ENCODE measurements at regions not wholly inside any gene's neighbourhood (a gene's known extent, or its start where the extent isn't known, plus 50 kb on each side); places are given as distances from the start of the nearest gene placed in this dataset.
"Not testable (repeated sequence)": the region's sequence is repeated elsewhere in the genome, so short reads cannot be mapped to it uniquely, and the experiment has no call there.

DNA sequence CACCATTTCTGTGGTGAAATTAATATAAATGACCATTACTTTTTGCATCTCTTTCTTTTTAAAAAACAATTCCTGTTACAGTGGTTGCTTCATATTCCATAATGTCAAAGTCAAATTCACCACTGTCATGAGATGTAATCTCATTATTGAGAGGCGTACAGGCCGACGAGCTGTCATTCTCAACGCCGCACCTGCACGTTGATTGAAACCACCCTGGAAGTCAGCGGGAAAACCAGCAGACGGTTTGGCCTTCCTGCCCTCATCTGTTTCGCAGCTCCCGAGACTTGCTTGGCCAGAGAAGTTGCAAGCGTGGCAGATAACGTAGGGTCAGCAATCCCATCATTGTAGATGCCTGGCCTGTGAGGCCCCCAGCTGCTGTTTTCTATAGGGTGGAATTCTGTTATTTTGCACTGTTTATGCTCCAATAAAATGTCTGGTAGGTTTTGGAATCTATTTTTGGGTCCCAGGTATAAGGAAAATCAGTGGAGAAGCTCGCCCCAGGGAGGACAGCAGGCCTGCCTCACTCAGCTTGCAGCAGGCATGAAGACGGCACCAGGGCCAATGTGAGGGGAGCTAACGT lies 153.4 kb downstream of the SOX1 start:
- Histone ChIP-seq H3K9ac (ENCODE audit: low read length) (no peak overlapping the region), H3K4me1 (ENCODE audit: control insufficient read depth, low read depth, low read length) (no peaks in the 10 kb centered on the region)

DNA sequence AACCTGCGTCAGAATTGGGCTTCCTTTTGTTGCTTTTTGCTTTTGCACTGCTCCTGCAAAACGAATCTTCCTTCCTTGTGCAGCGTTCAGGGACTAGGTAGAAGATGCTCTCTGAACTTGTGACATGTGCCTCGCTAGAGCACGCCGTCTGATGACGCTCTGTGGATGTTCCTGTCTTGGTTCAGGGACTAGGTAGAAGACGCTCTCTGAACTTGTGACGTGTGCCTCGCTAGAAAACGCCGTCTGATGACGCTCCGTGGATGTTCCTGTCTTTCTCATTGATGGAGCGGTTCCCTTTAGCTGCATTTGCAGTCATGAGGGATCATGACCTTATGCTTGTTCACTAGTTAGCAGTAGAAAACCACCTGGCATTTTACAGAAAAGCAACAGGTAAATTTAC lies 154.0 kb downstream of the SOX1 start:
- Histone ChIP-seq H3K36me3 (ENCODE audit: control insufficient read depth, low read depth, low read length) (no peaks in the 10 kb centered on the region), H3K4me3 (ENCODE audit: low read length) (no peak overlapping the region), H3K4me1 (ENCODE audit: control insufficient read depth, low read depth, low read length) (no peaks in the 10 kb centered on the region), H3K27ac (ENCODE audit: low read length) (no peak overlapping the region), H3K27me3 (ENCODE audit: control insufficient read depth, insufficient read depth, low read length) (no peaks in the 10 kb centered on the region), H3K9ac (ENCODE audit: low read length) (no peak overlapping the region), H3K9me3 (ENCODE audit: control insufficient read depth, low read depth, low read length) (no peaks in the 10 kb centered on the region)

More for the DNA sequence above, 153.4 kb downstream of the SOX1 start:
- H3K36me3 ChIP-seq (ENCODE audit: control insufficient read depth, low read depth, low read length), result no peaks in the 10 kb centered on the region
- H3K9me3 ChIP-seq (ENCODE audit: control insufficient read depth, low read depth, low read length), result no peaks in the 10 kb centered on the region
- H3K27me3 ChIP-seq (ENCODE audit: control insufficient read depth, insufficient read depth, low read length), result no peaks in the 10 kb centered on the region
- no peak overlapping the region for H3K4me3 ChIP-seq (ENCODE audit: low read length)
- no peak overlapping the region for H3K27ac ChIP-seq (ENCODE audit: low read length)

DNA sequence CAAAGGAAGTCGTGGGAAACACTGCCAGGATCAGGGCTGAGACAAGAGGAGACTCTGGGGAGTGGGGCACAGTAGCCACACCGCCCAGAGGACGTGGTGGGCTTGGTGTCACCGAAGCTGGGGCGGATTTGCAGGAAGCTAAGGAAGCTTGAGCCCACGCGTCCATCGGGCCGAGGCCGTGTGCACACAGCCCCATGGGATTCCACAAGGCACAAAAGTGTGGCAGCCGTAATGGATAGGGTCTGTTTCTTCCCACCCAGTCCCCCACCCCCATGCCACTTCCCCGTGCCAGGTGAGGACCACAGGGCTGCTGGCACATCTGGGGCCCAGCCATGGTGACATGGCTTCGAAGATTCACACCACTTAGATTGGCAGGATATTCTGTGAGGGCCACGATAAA lies 153.2 kb upstream of the SPACA7 start:
- Histone ChIP-seq H3K9ac (ENCODE audit: low read length) (no peak overlapping the region), H3K36me3 (ENCODE audit: control insufficient read depth, low read depth, low read length) (no peaks in the 10 kb centered on the region), H3K4me3 (ENCODE audit: low read length) (no peak overlapping the region), H3K9me3 (ENCODE audit: control insufficient read depth, low read depth, low read length) (no peaks in the 10 kb centered on the region), H3K27ac (ENCODE audit: low read length) (no peak overlapping the region), H3K27me3 (ENCODE audit: control insufficient read depth, insufficient read depth, low read length) (no peaks in the 10 kb centered on the region), H3K4me1 (ENCODE audit: control insufficient read depth, low read depth, low read length) (no peaks in the 10 kb centered on the region)

DNA sequence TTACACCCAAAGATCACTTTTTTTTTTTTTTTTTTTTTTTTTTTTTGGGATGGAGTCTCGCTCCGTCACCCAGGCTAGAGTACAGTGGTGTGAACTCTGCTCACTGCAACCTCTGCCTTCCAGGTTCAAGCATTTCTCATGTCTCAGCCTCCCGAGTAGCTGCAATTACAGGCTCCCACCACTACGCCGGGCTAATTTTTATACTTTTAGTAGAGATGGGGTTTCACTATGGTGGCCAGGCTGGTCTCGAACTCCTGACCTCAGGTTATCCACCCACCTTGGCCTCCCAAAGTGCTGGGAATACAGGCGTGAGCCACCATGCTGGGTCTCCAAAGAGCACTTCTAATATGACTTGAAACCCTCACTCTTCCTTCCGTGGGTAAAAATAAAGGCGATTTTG lies 152.2 kb upstream of the SPACA7 start:
- H3K9me3 ChIP-seq (ENCODE audit: control insufficient read depth, low read depth, low read length); H3K36me3 ChIP-seq (ENCODE audit: control insufficient read depth, low read depth, low read length); H3K4me1 ChIP-seq (ENCODE audit: control insufficient read depth, low read depth, low read length); H3K27me3 ChIP-seq (ENCODE audit: control insufficient read depth, insufficient read depth, low read length); H3K27ac ChIP-seq (ENCODE audit: low read length); H3K4me3 ChIP-seq (ENCODE audit: low read length); H3K9ac ChIP-seq (ENCODE audit: low read length): not testable (repeated sequence)

DNA sequence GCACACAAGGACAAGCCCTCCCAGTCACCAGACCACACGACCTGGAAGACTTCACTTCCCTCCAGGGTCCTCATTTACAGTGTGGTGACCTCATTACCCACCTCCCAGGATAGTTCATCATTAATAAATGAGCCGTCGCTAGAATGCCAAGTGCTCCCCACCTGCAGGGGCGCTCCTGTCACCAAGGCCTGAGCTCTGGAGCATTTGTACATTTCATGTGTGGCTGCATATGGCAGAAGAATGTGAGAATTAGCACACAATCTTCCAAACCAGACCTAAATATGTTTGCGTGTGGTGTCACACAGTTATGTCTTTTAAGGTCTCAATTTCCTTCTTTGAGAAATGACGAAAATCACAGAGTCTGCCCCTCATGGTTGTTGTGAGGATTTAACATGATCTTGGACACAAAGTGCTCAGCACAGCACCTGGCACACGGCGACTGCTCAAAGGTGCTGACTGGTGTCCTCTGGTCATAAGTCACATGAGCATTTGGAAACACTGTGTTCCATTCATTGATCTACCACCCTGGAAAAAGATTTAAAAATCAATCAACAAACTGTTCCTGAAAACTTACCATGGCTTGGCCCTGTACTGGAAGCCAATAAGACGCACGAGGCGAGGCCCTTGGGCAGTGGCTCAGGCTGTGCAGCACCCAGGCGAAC lies 150.6 kb upstream of the SPACA7 start:
- no peak overlapping the region for H3K27ac ChIP-seq (ENCODE audit: low read length)
- no peaks in the 10 kb centered on the region for H3K36me3 ChIP-seq (ENCODE audit: control insufficient read depth, low read depth, low read length)
- no peaks in the 10 kb centered on the region for H3K27me3 ChIP-seq (ENCODE audit: control insufficient read depth, insufficient read depth, low read length)
- H3K4me3 ChIP-seq (ENCODE audit: low read length), result no peak overlapping the region
- H3K4me1 ChIP-seq (ENCODE audit: control insufficient read depth, low read depth, low read length), result no peaks in the 10 kb centered on the region
- H3K9ac ChIP-seq (ENCODE audit: low read length), result no peak overlapping the region
- no peaks in the 10 kb centered on the region for H3K9me3 ChIP-seq (ENCODE audit: control insufficient read depth, low read depth, low read length)

DNA sequence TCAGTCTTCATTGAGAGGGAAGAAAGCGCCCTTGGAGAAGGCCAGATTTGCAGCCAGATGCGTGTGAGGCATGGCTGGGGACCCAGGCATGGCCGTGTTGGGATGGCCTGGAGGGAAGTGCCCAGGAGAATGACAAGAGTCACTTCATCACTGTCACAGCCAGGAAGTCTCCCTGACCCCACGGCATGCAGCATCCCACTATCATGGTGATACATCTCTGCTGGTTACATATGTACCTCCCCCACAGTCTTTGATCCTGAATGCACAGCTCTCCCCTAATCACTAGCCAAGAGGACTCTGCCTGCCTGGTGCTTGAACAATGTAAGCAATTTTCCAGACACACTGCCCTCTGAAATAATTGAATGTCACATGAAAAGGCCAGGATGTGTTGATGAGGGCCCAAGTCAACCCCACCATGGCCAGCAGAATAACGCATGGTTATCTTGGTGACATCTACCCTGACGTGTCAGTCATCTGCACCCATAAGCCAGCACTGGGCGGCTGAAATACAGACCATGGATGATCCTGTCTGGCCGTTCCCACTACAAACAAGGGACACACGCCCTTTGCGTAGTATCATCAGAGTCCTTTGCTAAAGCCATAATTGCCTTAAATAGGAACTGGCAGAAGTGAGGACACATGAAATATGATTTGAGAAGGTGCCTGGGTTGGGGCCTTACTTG lies 149.7 kb upstream of the SPACA7 start:
- Histone ChIP-seq H3K4me1 (ENCODE audit: control insufficient read depth, low read depth, low read length) (no peaks in the 10 kb centered on the region), H3K9me3 (ENCODE audit: control insufficient read depth, low read depth, low read length) (no peaks in the 10 kb centered on the region), H3K27ac (ENCODE audit: low read length) (no peak overlapping the region), H3K4me3 (ENCODE audit: low read length) (no peak overlapping the region), H3K36me3 (ENCODE audit: control insufficient read depth, low read depth, low read length) (no peaks in the 10 kb centered on the region), H3K9ac (ENCODE audit: low read length) (no peak overlapping the region), H3K27me3 (ENCODE audit: control insufficient read depth, insufficient read depth, low read length) (no peaks in the 10 kb centered on the region)

DNA sequence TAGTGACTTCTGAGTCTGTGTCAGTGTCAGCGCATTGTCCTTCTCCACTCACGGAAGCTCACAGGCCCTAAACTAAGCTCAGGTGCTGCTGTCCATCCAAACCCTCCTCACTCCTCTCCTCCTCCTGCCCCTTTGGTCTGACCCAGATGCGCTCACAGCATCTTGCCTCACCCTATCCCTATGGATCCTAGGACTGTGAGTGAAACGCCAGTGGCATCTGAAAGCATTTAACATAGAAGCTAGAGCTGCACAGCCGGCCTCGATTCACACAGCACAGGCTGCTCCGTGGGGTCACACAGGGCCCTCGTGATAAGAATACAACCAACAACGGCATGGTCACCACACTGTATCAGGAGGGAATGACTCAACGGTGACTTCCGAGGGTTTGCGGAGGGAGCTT lies 149.1 kb upstream of the SPACA7 start:
- H3K36me3 ChIP-seq (ENCODE audit: control insufficient read depth, low read depth, low read length), result no peaks in the 10 kb centered on the region

DNA sequence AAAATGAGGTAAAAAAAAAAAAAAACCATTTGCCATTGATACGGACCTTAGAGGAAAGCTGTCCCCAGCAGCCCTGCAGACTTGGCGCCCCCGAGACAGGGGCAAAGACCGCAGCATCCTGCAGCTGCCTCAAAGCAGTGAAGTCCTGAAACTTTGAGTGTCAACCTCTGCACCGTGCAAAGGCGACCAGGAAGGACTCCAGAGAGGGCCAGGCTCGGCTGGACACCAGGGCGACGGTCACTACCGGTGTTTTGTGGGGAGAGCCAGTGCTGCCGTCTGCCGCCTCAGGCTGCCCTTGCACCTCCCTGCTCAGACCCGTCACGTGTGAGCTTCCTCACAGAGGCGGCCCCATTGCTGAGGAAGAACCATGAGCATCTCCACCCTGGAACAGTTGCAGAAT lies 146.7 kb upstream of the SPACA7 start:
- Histone ChIP-seq H3K27ac (ENCODE audit: low read length) (no peak overlapping the region), H3K4me3 (ENCODE audit: low read length) (no peak overlapping the region), H3K9ac (ENCODE audit: low read length) (no peak overlapping the region), H3K36me3 (ENCODE audit: control insufficient read depth, low read depth, low read length) (no peaks in the 10 kb centered on the region), H3K4me1 (ENCODE audit: control insufficient read depth, low read depth, low read length) (no peaks in the 10 kb centered on the region), H3K9me3 (ENCODE audit: control insufficient read depth, low read depth, low read length) (no peaks in the 10 kb centered on the region), H3K27me3 (ENCODE audit: control insufficient read depth, insufficient read depth, low read length) (no peaks in the 10 kb centered on the region)

More for the DNA sequence above, 149.1 kb upstream of the SPACA7 start:
- H3K9me3 ChIP-seq (ENCODE audit: control insufficient read depth, low read depth, low read length), result no peaks in the 10 kb centered on the region
- H3K4me3 ChIP-seq (ENCODE audit: low read length), result no peak overlapping the region
- H3K27me3 ChIP-seq (ENCODE audit: control insufficient read depth, insufficient read depth, low read length), result no peaks in the 10 kb centered on the region
- no peaks in the 10 kb centered on the region for H3K4me1 ChIP-seq (ENCODE audit: control insufficient read depth, low read depth, low read length)
- no peak overlapping the region for H3K27ac ChIP-seq (ENCODE audit: low read length)
- no peak overlapping the region for H3K9ac ChIP-seq (ENCODE audit: low read length)

DNA sequence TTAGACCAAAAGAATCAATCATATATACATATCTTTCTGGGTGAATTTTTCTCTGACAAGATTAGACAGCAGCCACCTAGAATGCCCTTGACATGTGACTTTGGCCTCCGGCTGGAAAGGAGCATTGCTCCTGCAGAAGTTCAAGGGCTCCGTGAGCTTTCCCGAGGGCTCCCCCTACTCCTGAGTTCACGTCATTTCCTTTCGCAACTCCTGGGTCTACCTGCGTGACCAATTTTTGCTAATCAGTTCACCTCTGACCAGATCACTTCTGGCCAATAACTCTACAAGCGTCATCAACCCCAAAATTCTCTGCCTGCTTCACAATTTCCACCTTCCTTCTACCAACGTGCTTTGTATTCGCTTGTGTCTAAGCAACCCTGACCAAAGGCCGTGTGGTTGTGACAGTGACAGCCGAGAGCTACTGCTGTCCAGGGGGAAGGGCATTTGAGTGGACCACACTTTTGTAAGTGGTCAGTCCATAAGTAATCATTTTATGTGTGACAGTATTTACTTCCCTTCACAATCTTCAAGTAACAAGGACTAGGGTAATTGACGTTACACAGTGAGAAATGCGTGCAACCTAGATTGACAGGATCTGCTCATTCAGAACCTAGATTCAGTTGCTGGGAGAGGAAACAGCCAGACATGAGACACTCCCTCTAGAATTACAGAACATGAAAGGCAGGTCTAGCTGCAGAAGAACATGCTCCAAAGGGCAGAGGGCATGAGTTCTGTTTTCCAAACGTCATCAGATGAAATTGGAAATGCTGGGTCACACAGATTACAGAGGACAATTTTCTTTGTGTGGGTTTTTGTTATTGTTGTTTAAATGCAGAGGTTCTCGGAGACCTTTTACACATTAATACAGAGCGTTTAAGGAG lies 145.9 kb upstream of the SPACA7 start:
- H3K27ac ChIP-seq (ENCODE audit: low read length), result no peak overlapping the region
- no peaks in the 10 kb centered on the region for H3K27me3 ChIP-seq (ENCODE audit: control insufficient read depth, insufficient read depth, low read length)

DNA sequence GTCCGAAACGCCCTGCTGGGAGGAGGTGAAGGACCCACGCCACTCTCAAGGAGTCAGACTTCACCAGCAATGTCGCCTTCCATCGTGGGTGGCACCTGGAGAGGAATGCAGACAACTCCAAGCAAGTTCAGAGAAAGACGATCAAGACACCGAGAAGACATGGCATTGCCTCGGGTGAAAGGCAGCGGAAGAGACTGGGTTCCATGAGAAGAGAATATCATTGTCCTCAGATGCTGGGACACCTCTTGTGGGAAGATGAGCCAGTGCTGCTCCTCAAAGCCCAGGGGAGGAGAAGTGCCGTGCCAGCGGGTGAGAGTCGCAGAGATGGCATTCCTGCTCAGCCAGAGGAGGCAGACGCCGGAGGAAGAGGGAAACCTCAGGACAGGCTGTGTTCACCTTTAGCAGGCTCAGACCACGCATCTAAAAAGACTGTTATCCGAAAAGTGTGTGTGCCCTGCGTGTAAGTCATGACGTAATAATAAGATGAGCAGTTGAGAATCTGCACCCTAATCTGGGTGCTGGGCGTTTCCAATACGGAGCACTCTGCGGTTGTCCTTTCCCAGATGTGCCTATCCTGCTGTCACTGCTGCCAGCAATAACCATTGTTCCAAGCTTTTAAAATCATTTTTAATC lies 144.6 kb upstream of the SPACA7 start:
- Histone ChIP-seq H3K4me1 (ENCODE audit: control insufficient read depth, low read depth, low read length) (no peaks in the 10 kb centered on the region), H3K27ac (ENCODE audit: low read length) (no peak overlapping the region), H3K4me3 (ENCODE audit: low read length) (no peak overlapping the region), H3K36me3 (ENCODE audit: control insufficient read depth, low read depth, low read length) (no peaks in the 10 kb centered on the region), H3K27me3 (ENCODE audit: control insufficient read depth, insufficient read depth, low read length) (no peaks in the 10 kb centered on the region), H3K9me3 (ENCODE audit: control insufficient read depth, low read depth, low read length) (no peaks in the 10 kb centered on the region), H3K9ac (ENCODE audit: low read length) (no peak overlapping the region)

More for the DNA sequence above, 145.9 kb upstream of the SPACA7 start:
- Histone ChIP-seq H3K36me3 (ENCODE audit: control insufficient read depth, low read depth, low read length) (no peaks in the 10 kb centered on the region), H3K9ac (ENCODE audit: low read length) (no peak overlapping the region), H3K9me3 (ENCODE audit: control insufficient read depth, low read depth, low read length) (no peaks in the 10 kb centered on the region), H3K4me1 (ENCODE audit: control insufficient read depth, low read depth, low read length) (no peaks in the 10 kb centered on the region), H3K4me3 (ENCODE audit: low read length) (no peak overlapping the region)

DNA sequence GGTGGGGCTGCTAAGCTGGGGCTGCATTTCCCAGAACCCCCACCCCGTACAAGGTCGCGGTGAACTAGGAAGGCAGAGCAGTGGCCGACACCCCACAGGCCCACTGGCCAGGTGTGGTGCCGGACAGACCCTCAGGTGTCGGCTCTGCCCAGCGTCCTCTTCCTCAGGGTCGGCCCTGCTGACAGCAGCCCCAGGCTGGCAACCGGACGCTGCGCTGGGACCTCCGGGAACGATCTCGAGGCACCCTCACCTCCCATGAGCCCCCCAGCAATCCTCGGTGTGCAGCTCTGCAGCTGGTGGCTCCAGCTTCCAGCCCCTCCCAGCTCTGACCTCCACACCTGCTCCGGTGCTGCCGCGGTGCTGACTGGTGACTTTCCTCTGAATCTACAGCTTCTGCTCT lies 142.9 kb upstream of the SPACA7 start:
- Histone ChIP-seq H3K4me3 (ENCODE audit: low read length) (no peak overlapping the region), H3K27me3 (ENCODE audit: control insufficient read depth, insufficient read depth, low read length) (no peaks in the 10 kb centered on the region), H3K36me3 (ENCODE audit: control insufficient read depth, low read depth, low read length) (no peaks in the 10 kb centered on the region), H3K27ac (ENCODE audit: low read length) (no peak overlapping the region), H3K9ac (ENCODE audit: low read length) (no peak overlapping the region), H3K9me3 (ENCODE audit: control insufficient read depth, low read depth, low read length) (no peaks in the 10 kb centered on the region), H3K4me1 (ENCODE audit: control insufficient read depth, low read depth, low read length) (no peaks in the 10 kb centered on the region)
